H9 (cell line): ENCODE measurements at regions not wholly inside any gene's neighbourhood (a gene's known extent, or its start where the extent isn't known, plus 50 kb on each side); places are given as distances from the start of the nearest gene placed in this dataset.

Experiments used
- DNase-seq: peaks from one replicate; pipeline ENCODE4 v3.0.0-alpha.2; 2017
- H2AFZ ChIP-seq: one replicate; pipeline ENCODE4 v1.6.1; 2013; ENCODE audit warnings: mild to moderate bottlenecking, low read length, control low read depth, moderate library complexity
- H2AK5ac ChIP-seq: 2 replicates; pipeline ENCODE4 v1.6.1; 2013; ENCODE audit warnings: low read length, control low read depth, mixed read lengths; ENCODE audit not compliant: insufficient read length
- H2BK120ac ChIP-seq: one replicate; pipeline ENCODE4 v1.6.1; 2013; ENCODE audit warnings: low read depth, mild to moderate bottlenecking, low read length, control low read depth, inconsistent platforms; ENCODE audit not compliant: poor library complexity, severe bottlenecking
- H2BK12ac ChIP-seq: 2 replicates; pipeline ENCODE4 v1.6.1; 2013; ENCODE audit warnings: low read length, control low read depth, mixed read lengths, low read depth; ENCODE audit not compliant: insufficient read length
- H2BK15ac ChIP-seq: 2 replicates; pipeline ENCODE4 v1.6.1; 2013; ENCODE audit warnings: low read depth, low read length, control low read depth
- H2BK20ac ChIP-seq: one replicate; pipeline ENCODE4 v1.6.1; 2013; ENCODE audit warnings: low read depth, mild to moderate bottlenecking, low read length, control low read depth, inconsistent platforms; ENCODE audit not compliant: poor library complexity, severe bottlenecking
- H2BK5ac ChIP-seq: 2 replicates; pipeline ENCODE4 v1.6.1; 2013; ENCODE audit warnings: low read length, control low read depth, mixed read lengths; ENCODE audit not compliant: insufficient read length
- H3K14ac ChIP-seq: 2 replicates; pipeline ENCODE4 v1.6.1; 2013; ENCODE audit warnings: low read length, control low read depth; ENCODE audit not compliant: insufficient read depth
- H3K18ac ChIP-seq: 2 replicates; pipeline ENCODE4 v1.6.1; 2013; ENCODE audit warnings: low read depth, mild to moderate bottlenecking, mixed read lengths, low read length, control low read depth; ENCODE audit not compliant: insufficient read length
- H3K23ac ChIP-seq: 2 replicates; pipeline ENCODE4 v1.6.1; 2013; ENCODE audit warnings: low read length, control low read depth, mixed read lengths, low read depth; ENCODE audit not compliant: insufficient read length
- H3K23me2 ChIP-seq: 2 replicates; pipeline ENCODE4 v1.6.1; 2013; ENCODE audit warnings: low read depth, mild to moderate bottlenecking, mixed read lengths, low read length, control low read depth; ENCODE audit not compliant: insufficient read length, poor library complexity, severe bottlenecking
- H3K27ac ChIP-seq: 2 replicates; pipeline ENCODE4 v1.5.1; 2013; ENCODE audit warnings: low read length, control low read depth, mixed read lengths, low read depth; ENCODE audit not compliant: insufficient read length
- H3K27me3 ChIP-seq: 2 replicates; pipeline ENCODE4 v1.6.1; 2013; ENCODE audit warnings: low read length, control low read depth, inconsistent platforms; ENCODE audit not compliant: insufficient read depth
- H3K4ac ChIP-seq: 2 replicates; pipeline ENCODE4 v1.6.1; 2013; ENCODE audit warnings: low read depth, mild to moderate bottlenecking, control low read depth, inconsistent platforms, low read length, moderate library complexity
- H3K4me1 ChIP-seq: 2 replicates; pipeline ENCODE4 v1.6.1; 2013; ENCODE audit warnings: low read length, control low read depth, inconsistent platforms; ENCODE audit not compliant: insufficient read depth
- H3K4me2 ChIP-seq: 2 replicates; pipeline ENCODE4 v1.6.1; 2013; ENCODE audit warnings: low read length, control low read depth, mixed read lengths; ENCODE audit not compliant: insufficient read length, insufficient read depth
- H3K56ac ChIP-seq: 2 replicates; pipeline ENCODE4 v1.6.1; 2013; ENCODE audit warnings: low read depth, mild to moderate bottlenecking, mixed read lengths, low read length, control low read depth; ENCODE audit not compliant: insufficient read length
- H3K79me1 ChIP-seq: 2 replicates; pipeline ENCODE4 v1.6.1; 2013; ENCODE audit warnings: low read depth, mild to moderate bottlenecking, moderate library complexity, low read length, control low read depth, inconsistent platforms; ENCODE audit not compliant: insufficient read depth, poor library complexity, severe bottlenecking
- H3K79me2 ChIP-seq: 2 replicates; pipeline ENCODE4 v1.6.1; 2013; ENCODE audit warnings: low read length, control low read depth, inconsistent platforms; ENCODE audit not compliant: insufficient read depth
- H3K9ac ChIP-seq: 2 replicates; pipeline ENCODE4 v1.6.1; 2013; ENCODE audit warnings: low read length, control low read depth, mixed read lengths; ENCODE audit not compliant: insufficient read length; ENCODE audit errors: extremely low read depth
- H3K9me3 ChIP-seq: one replicate; pipeline ENCODE4 v1.6.1; 2013; ENCODE audit warnings: low read depth, low read length, inconsistent platforms; ENCODE audit not compliant: control insufficient read depth
- H3T11ph ChIP-seq: one replicate; pipeline ENCODE4 v1.6.1; 2013; ENCODE audit warnings: mild to moderate bottlenecking, low read length, control low read depth, inconsistent platforms
- H4K20me1 ChIP-seq: one replicate; pipeline ENCODE4 v1.6.1; 2013; ENCODE audit not compliant: control insufficient read depth, insufficient read length, insufficient read depth
- H4K5ac ChIP-seq: 2 replicates; pipeline ENCODE4 v1.6.1; 2013; ENCODE audit warnings: low read depth, mild to moderate bottlenecking, mixed read lengths, low read length, control low read depth; ENCODE audit not compliant: insufficient read length
- H4K8ac ChIP-seq: replicated peaks from 2 replicates; pipeline ENCODE4 v1.6.1; 2013; ENCODE audit warnings: low read length, control low read depth, mixed read lengths, low read depth; ENCODE audit not compliant: insufficient read length
- H4K91ac ChIP-seq: 2 replicates; pipeline ENCODE4 v1.6.1; 2013; ENCODE audit warnings: low read depth, mild to moderate bottlenecking, moderate library complexity, mixed read lengths, low read length, control low read depth; ENCODE audit not compliant: insufficient read length
- H3K27ac Mint-ChIP-seq, 3 experiments: 2 replicates in 2 of 3; 3 replicates in 1 of 3; pipeline ENCODE4 v1.8.0; 2020 to 2021; ENCODE audit warnings: mixed read lengths in 3 of 3, mild to moderate bottlenecking in 1 of 3, moderate library complexity in 1 of 3
- H3K27me3 Mint-ChIP-seq: 2 replicates; pipeline ENCODE4 v1.8.0; 2021; ENCODE audit warnings: low read depth, mild to moderate bottlenecking, moderate library complexity, mixed read lengths
- H3K36me3 Mint-ChIP-seq, 3 experiments: 2 replicates in 2 of 3; 3 replicates in 1 of 3; pipeline ENCODE4 v1.8.0; 2020 to 2021; ENCODE audit warnings: low read depth in 3 of 3, mixed read lengths in 3 of 3; ENCODE audit not compliant: insufficient read depth in 1 of 3
- H3K4me1 Mint-ChIP-seq, 2 experiments: 2 replicates each; pipeline ENCODE4 v1.8.0; 2020; ENCODE audit warnings: mixed read lengths in 2 of 2
- H3K4me3 Mint-ChIP-seq, 2 experiments: 2 replicates in 1 of 2; 3 replicates in 1 of 2; pipeline ENCODE4 v1.8.0; 2020 to 2021; ENCODE audit warnings: mild to moderate bottlenecking in 2 of 2, mixed read lengths in 2 of 2, moderate library complexity in 1 of 2
- H3K9me3 Mint-ChIP-seq, 2 experiments: 2 replicates in 1 of 2; 3 replicates in 1 of 2; pipeline ENCODE4 v1.8.0; 2020; ENCODE audit warnings: mild to moderate bottlenecking in 2 of 2, mixed read lengths in 2 of 2, moderate library complexity in 1 of 2
- CTCF ChIP-seq: fragments of 200-600 bp; sonication (generic); conservative IDR thresholded peaks from 3 replicates; pipeline ENCODE4 v1.8.0; 2021; ENCODE audit warnings: antibody characterized with exemption, mild to moderate bottlenecking
- WGBS: extraction: QIAGEN DNeasy Blood & Tissue Kit; methylation state at CpG from one replicate; pipeline ENCODE4 v1.1.7; 2013; ENCODE audit warnings: missing lambda C conversion rate, low lambda C conversion rate, mixed read lengths; ENCODE audit not compliant: insufficient read length; ENCODE audit errors: extremely low coverage; 5-methylcytosine and 5-hydroxymethylcytosine counted together

DNA sequence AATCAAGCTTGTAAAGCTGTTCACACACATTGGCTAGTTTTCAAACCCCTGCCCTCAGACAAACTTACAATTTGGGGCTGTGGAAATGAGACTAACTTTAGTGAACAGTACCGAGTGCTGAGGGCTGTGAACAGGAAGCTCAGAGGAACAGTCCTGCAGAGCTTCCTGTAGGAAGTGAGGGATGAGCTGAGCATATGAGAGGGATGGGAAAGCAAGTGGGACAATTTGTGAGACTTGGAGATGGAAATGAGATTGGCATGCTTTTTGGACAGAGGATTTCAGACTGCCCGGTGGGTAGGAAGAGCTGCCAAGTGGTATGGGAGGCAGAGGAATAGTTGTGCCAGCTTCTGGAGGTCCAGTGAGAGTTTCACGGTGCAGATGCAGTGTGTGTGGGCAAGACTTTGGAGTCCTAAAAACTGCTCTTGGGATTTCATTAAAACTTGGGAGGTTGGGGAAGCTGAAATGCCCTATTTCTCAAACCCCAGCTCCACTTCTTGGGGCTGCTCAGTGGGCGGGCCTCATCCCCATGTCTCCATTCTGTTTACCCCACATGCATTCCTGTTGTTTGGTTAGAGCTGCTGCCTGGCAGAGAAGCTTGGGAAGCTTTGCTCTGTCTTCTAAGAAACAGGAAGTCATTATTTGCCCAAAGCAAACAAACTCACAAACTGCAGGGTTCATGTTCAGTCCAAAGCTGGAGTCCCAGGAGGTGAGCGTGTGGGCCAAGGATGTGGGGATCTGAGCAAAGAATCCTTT lies 267.5 kb downstream of the ZSWIM6 start:
- Histone ChIP-seq H3K23ac (no peak overlapping the region), H2BK20ac (no peak overlapping the region), H4K8ac (no peak overlapping the region), H3K79me1 (no peaks in the 10 kb centered on the region), H4K91ac (no peak overlapping the region), H3K18ac (no peak overlapping the region), H3K9ac (no peak overlapping the region), H3T11ph (no peak overlapping the region), H3K4me2 (no peak overlapping the region), H2BK120ac (no peak overlapping the region), H4K20me1 (no peaks in the 10 kb centered on the region), H3K23me2 (no peaks in the 10 kb centered on the region), H2BK12ac (no peak overlapping the region), H3K14ac (no peak overlapping the region), H3K79me2 (no peaks in the 10 kb centered on the region), H2AFZ (peak overlapping the region; percentile 43), H3K4ac (no peak overlapping the region), H3K56ac (no peak overlapping the region), H4K5ac (no peak overlapping the region), H3K27me3 (no peaks in the 10 kb centered on the region), H2BK15ac (no peak overlapping the region), H3K9me3 (no peaks in the 10 kb centered on the region), H3K27ac (no peak overlapping the region), H2AK5ac (no peak overlapping the region), H2BK5ac (no peak overlapping the region), H3K4me1 (no peaks in the 10 kb centered on the region; the same call in 1 of the 2 replicates)
- WGBS: no CpG with 5 or more reads among the region's 5 CpGs
- H3K36me3 Mint-ChIP-seq: peaks cover 0 to 5% (median 0%) of the 10 kb centered on the region in 3 experiments; a peak in 2 of 7 replicates
- no peak overlapping the region for H3K27ac Mint-ChIP-seq
- peaks cover 4 to 6% of the 10 kb centered on the region in 2 experiments; a peak in 3 of 5 replicates for H3K9me3 Mint-ChIP-seq
- DNase-seq: no peak
- H3K4me1 Mint-ChIP-seq: peaks cover 9 to 18% of the 10 kb centered on the region in 2 experiments
- TF ChIP-seq CTCF: no peak
- H3K4me3 Mint-ChIP-seq: no peak overlapping the region
- H3K27me3 Mint-ChIP-seq: no peaks in the 10 kb centered on the region
